ENCODE measurements at regions not wholly inside any gene's neighbourhood (a gene's known extent, or its start where the extent isn't known, plus 50 kb on each side); places are given as distances from the start of the nearest gene placed in this dataset.

DNA sequence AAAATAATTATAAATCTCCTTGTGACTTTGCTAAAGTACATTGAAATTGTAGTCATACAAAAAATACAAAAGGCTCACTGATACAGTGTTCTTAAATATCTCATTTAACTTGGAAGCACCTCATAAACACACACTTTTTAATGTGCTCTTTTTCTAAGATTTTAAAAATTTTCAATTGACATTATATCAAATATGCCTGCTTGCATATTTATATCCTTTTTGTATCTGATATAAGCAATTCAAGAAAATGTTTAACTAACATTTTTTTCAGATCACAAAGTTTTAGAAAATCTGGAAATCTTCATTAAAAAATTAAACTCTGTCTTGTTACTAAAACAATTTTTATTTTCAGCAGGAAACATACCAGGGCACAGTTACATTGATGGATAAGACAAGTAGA lies 661.5 kb downstream of the REEP3 start:
- TF ChIP-seq CTCF (conservative IDR thresholded peaks at IDR 0.05; ENCODE audit: low read depth, low read length), result no peak
- TF ChIP-seq EZH2 (IDR thresholded peaks at IDR 0.05; ENCODE audit: borderline replicate concordance, low read depth, low read length, poor library complexity, severe bottlenecking), result no peak

All from A673 (cell line).